ENCODE measurements at regions not wholly inside any gene's neighbourhood (a gene's known extent, or its start where the extent isn't known, plus 50 kb on each side); places are given as distances from the start of the nearest gene placed in this dataset.

- TF ChIP-seq CTCF (IDR thresholded peaks at IDR 0.05) (no peak), POLR2A (IDR thresholded peaks at IDR 0.05) (no peak)
These were observed 145.9 kb downstream of the CDC5L start for GRCh38 chr6:44533421-44533820.
